Mucosa of stomach (tissue), 1 donor: ENCODE measurements at regions not wholly inside any gene's neighbourhood (a gene's known extent, or its start where the extent isn't known, plus 50 kb on each side); places are given as distances from the start of the nearest gene placed in this dataset.

ENCODE experiments used
- H3K27me3 ChIP-seq: one replicate; pipeline ENCODE4 v1.7.0; 2013; ENCODE audit warnings: mild to moderate bottlenecking, low read length; ENCODE audit not compliant: control insufficient read depth, insufficient read depth
- H3K36me3 ChIP-seq: one replicate; pipeline ENCODE4 v1.7.0; 2013; ENCODE audit warnings: low read length; ENCODE audit not compliant: control insufficient read depth, insufficient read depth
- H3K4me1 ChIP-seq: one replicate; pipeline ENCODE4 v1.7.0; 2013; ENCODE audit warnings: mild to moderate bottlenecking, low read length; ENCODE audit not compliant: control insufficient read depth, insufficient read depth
- H3K4me3 ChIP-seq: one replicate; pipeline ENCODE4 v1.7.0; 2013; ENCODE audit warnings: low read length
- H3K9ac ChIP-seq: one replicate; pipeline ENCODE4 v1.7.0; 2013; ENCODE audit warnings: mild to moderate bottlenecking, low read length, moderate library complexity
- H3K9me3 ChIP-seq: one replicate; pipeline ENCODE4 v1.7.0; 2013; ENCODE audit warnings: mild to moderate bottlenecking, low read length, moderate library complexity; ENCODE audit not compliant: control insufficient read depth
- donor health status: Pancreatic carcinoma.

GRCh38 chr9:119836036-119836435 lies 466.8 kb upstream of the BRINP1 start:
- H3K9me3 ChIP-seq: no peaks in the 10 kb centered on the region
- no peaks in the 10 kb centered on the region for H3K36me3 ChIP-seq
- no peak overlapping the region for H3K4me3 ChIP-seq
- no peaks in the 10 kb centered on the region for H3K27me3 ChIP-seq
- no peak overlapping the region for H3K9ac ChIP-seq
- H3K4me1 ChIP-seq: no peaks in the 10 kb centered on the region

- Histone ChIP-seq H3K27me3 (no peaks in the 10 kb centered on the region), H3K9ac (no peak overlapping the region), H3K9me3 (no peaks in the 10 kb centered on the region), H3K36me3 (no peaks in the 10 kb centered on the region), H3K4me1 (no peaks in the 10 kb centered on the region), H3K4me3 (no peak overlapping the region)
Observed at GRCh38 chr9:119834064-119834620, 464.9 kb upstream of the BRINP1 start.

- Histone ChIP-seq H3K9ac (no peak overlapping the region), H3K9me3 (no peaks in the 10 kb centered on the region), H3K27me3 (no peaks in the 10 kb centered on the region), H3K4me3 (no peak overlapping the region), H3K36me3 (no peaks in the 10 kb centered on the region), H3K4me1 (no peaks in the 10 kb centered on the region)
Observed at GRCh38 chr9:119831309-119831708, 462.1 kb upstream of the BRINP1 start.

- no peaks in the 10 kb centered on the region for H3K9me3 ChIP-seq
- H3K4me3 ChIP-seq: no peak overlapping the region
- no peaks in the 10 kb centered on the region for H3K4me1 ChIP-seq
- no peaks in the 10 kb centered on the region for H3K27me3 ChIP-seq
- H3K9ac ChIP-seq: no peak overlapping the region
- no peaks in the 10 kb centered on the region for H3K36me3 ChIP-seq
Observed at GRCh38 chr9:119829748-119830147, 460.5 kb upstream of the BRINP1 start.

- Histone ChIP-seq H3K27me3 (no peaks in the 10 kb centered on the region), H3K4me1 (no peaks in the 10 kb centered on the region), H3K9ac (no peak overlapping the region)
Observed at GRCh38 chr9:119829186-119829585, 460.0 kb upstream of the BRINP1 start.

GRCh38 chr9:119827526-119827925 lies 458.3 kb upstream of the BRINP1 start:
- H3K9me3 ChIP-seq: no peaks in the 10 kb centered on the region
- no peak overlapping the region for H3K9ac ChIP-seq
- H3K4me1 ChIP-seq: no peaks in the 10 kb centered on the region
- H3K4me3 ChIP-seq: no peak overlapping the region
- H3K36me3 ChIP-seq: no peaks in the 10 kb centered on the region
- no peaks in the 10 kb centered on the region for H3K27me3 ChIP-seq

More at GRCh38 chr9:119829186-119829585, 460.0 kb upstream of the BRINP1 start:
- H3K36me3 ChIP-seq: no peaks in the 10 kb centered on the region
- H3K9me3 ChIP-seq: no peaks in the 10 kb centered on the region
- no peak overlapping the region for H3K4me3 ChIP-seq

GRCh38 chr9:119827126-119827525 lies 457.9 kb upstream of the BRINP1 start:
- no peak overlapping the region for H3K4me3 ChIP-seq
- no peak overlapping the region for H3K9ac ChIP-seq
- no peaks in the 10 kb centered on the region for H3K27me3 ChIP-seq
- no peaks in the 10 kb centered on the region for H3K9me3 ChIP-seq
- H3K4me1 ChIP-seq: no peaks in the 10 kb centered on the region
- H3K36me3 ChIP-seq: no peaks in the 10 kb centered on the region

- Histone ChIP-seq H3K4me3 (no peak overlapping the region), H3K36me3 (no peaks in the 10 kb centered on the region), H3K4me1 (no peaks in the 10 kb centered on the region), H3K9ac (no peak overlapping the region), H3K27me3 (no peaks in the 10 kb centered on the region), H3K9me3 (no peaks in the 10 kb centered on the region)
Observed at GRCh38 chr9:119818726-119819435, 449.6 kb upstream of the BRINP1 start.

- H3K9me3 ChIP-seq: no peaks in the 10 kb centered on the region
- no peaks in the 10 kb centered on the region for H3K36me3 ChIP-seq
- H3K27me3 ChIP-seq: no peaks in the 10 kb centered on the region
- no peak overlapping the region for H3K9ac ChIP-seq
- no peak overlapping the region for H3K4me3 ChIP-seq
- H3K4me1 ChIP-seq: no peaks in the 10 kb centered on the region
Observed at GRCh38 chr9:119810645-119811429, 441.6 kb upstream of the BRINP1 start.

- H3K9ac ChIP-seq: no peak overlapping the region
- no peaks in the 10 kb centered on the region for H3K9me3 ChIP-seq
- H3K4me1 ChIP-seq: no peaks in the 10 kb centered on the region
- no peak overlapping the region for H3K4me3 ChIP-seq
- no peaks in the 10 kb centered on the region for H3K27me3 ChIP-seq
- no peaks in the 10 kb centered on the region for H3K36me3 ChIP-seq
Observed at GRCh38 chr9:119803679-119804078, 434.4 kb upstream of the BRINP1 start.

GRCh38 chr9:119802621-119803020 lies 433.4 kb upstream of the BRINP1 start:
- no peak overlapping the region for H3K4me3 ChIP-seq
- H3K4me1 ChIP-seq: no peaks in the 10 kb centered on the region
- H3K27me3 ChIP-seq: no peaks in the 10 kb centered on the region
- H3K9me3 ChIP-seq: no peaks in the 10 kb centered on the region
- no peaks in the 10 kb centered on the region for H3K36me3 ChIP-seq
- no peak overlapping the region for H3K9ac ChIP-seq

GRCh38 chr9:119802133-119802532 lies 432.9 kb upstream of the BRINP1 start:
- no peaks in the 10 kb centered on the region for H3K4me1 ChIP-seq
- H3K9ac ChIP-seq: no peak overlapping the region
- no peak overlapping the region for H3K4me3 ChIP-seq
- no peaks in the 10 kb centered on the region for H3K9me3 ChIP-seq
- H3K36me3 ChIP-seq: no peaks in the 10 kb centered on the region
- H3K27me3 ChIP-seq: no peaks in the 10 kb centered on the region
